CD8-positive, alpha-beta memory T cell (primary cell): ENCODE measurements at regions not wholly inside any gene's neighbourhood (a gene's known extent, or its start where the extent isn't known, plus 50 kb on each side); places are given as distances from the start of the nearest gene placed in this dataset.

Source experiments
- CTCF ChIA-PET: fragments of 350-600 bp; sonication (Branson Sonifier 250); formaldehyde crosslinking; loops from one replicate; lab custom pipeline; 2021; ENCODE audit warnings: antibody characterized with exemption; lab: Charles Lee
- POLR2A ChIA-PET: fragments of 350-600 bp; sonication (Branson Sonifier 250); formaldehyde crosslinking; loops from one replicate; lab custom pipeline; 2021; ENCODE audit warnings: antibody characterized with exemption; lab: Charles Lee
- DNase-seq, 5 donors: peaks; one replicate each; pipeline versions ENCODE4 v3.0.0 to v3.0.0-alpha.2; 2020 to 2022; ENCODE audit warnings: mixed read lengths in 1 of 5
- H3K27ac ChIP-seq: one replicate; pipeline ENCODE4 v1.7.0; 2013; ENCODE audit warnings: low read depth, mild to moderate bottlenecking, low read length, moderate library complexity
- H3K27me3 ChIP-seq: 2 replicates; pipeline ENCODE4 v1.7.0; 2013; ENCODE audit warnings: low read length, mild to moderate bottlenecking; ENCODE audit not compliant: insufficient read depth, poor library complexity, severe bottlenecking
- H3K36me3 ChIP-seq: 2 replicates; pipeline ENCODE4 v1.7.0; 2013; ENCODE audit warnings: mild to moderate bottlenecking, low read length, moderate library complexity; ENCODE audit not compliant: insufficient read depth
- H3K4me1 ChIP-seq: 2 replicates; pipeline ENCODE4 v1.7.0; 2013; ENCODE audit warnings: mild to moderate bottlenecking, low read length, moderate library complexity; ENCODE audit not compliant: insufficient read depth
- H3K4me3 ChIP-seq: 2 replicates; pipeline ENCODE4 v1.7.0; 2013; ENCODE audit warnings: mild to moderate bottlenecking, low read length
- H3K9me3 ChIP-seq: 2 replicates; pipeline ENCODE4 v1.7.0; 2013; ENCODE audit warnings: mild to moderate bottlenecking, low read length
- H3K27ac Mint-ChIP-seq, 8 donors: one replicate each; pipeline ENCODE4 v1.8.0; 2020 to 2021; ENCODE audit warnings: mixed read lengths in 8 of 8, mild to moderate bottlenecking in 6 of 8, inconsistent platforms in 3 of 8, moderate library complexity in 3 of 8
- H3K27me3 Mint-ChIP-seq, 2 donors: one replicate each; pipeline ENCODE4 v1.8.0; 2020 to 2021; ENCODE audit warnings: mixed read lengths in 2 of 2, mild to moderate bottlenecking in 1 of 2, moderate library complexity in 1 of 2
- H3K36me3 Mint-ChIP-seq, 3 donors: one replicate each; pipeline ENCODE4 v1.8.0; 2020 to 2021; ENCODE audit warnings: mixed read lengths in 3 of 3, inconsistent platforms in 1 of 3, mild to moderate bottlenecking in 1 of 3
- H3K4me1 Mint-ChIP-seq, 3 donors: one replicate each; pipeline ENCODE4 v1.8.0; 2020 to 2021; ENCODE audit warnings: mixed read lengths in 3 of 3, inconsistent platforms in 1 of 3, mild to moderate bottlenecking in 1 of 3
- H3K4me3 Mint-ChIP-seq, 7 donors: one replicate each; pipeline ENCODE4 v1.8.0; 2020 to 2021; ENCODE audit warnings: mixed read lengths in 7 of 7, mild to moderate bottlenecking in 6 of 7, moderate library complexity in 4 of 7, inconsistent platforms in 2 of 7
- H3K9me3 Mint-ChIP-seq, 5 donors: one replicate each; pipeline ENCODE4 v1.8.0; 2020 to 2022; ENCODE audit warnings: mixed read lengths in 5 of 5, mild to moderate bottlenecking in 3 of 5, moderate library complexity in 2 of 5, inconsistent platforms in 1 of 5

- Histone ChIP-seq H3K36me3 (no peaks in the 10 kb centered on the region), H3K27ac (no peak overlapping the region), H3K9me3 (no peaks in the 10 kb centered on the region), H3K27me3 (no peaks in the 10 kb centered on the region), H3K4me3 (no peak overlapping the region), H3K4me1 (no peaks in the 10 kb centered on the region)
- CTCF ChIA-PET, result no interaction called here
- Mint-ChIP-seq H3K9me3 (peaks cover 0 to 13% (median 1%) of the 10 kb centered on the region in 5 donors), H3K4me3 (no peak overlapping the region), H3K27me3 (peaks cover 22 to 39% of the 10 kb centered on the region in 2 donors), H3K4me1 (no peaks in the 10 kb centered on the region), H3K36me3 (peaks cover 0 to 5% (median 0%) of the 10 kb centered on the region in 3 donors), H3K27ac (no peak overlapping the region)
- POLR2A ChIA-PET, result no interaction called here
- no peak for DNase-seq
These were observed 78.5 kb upstream of the ZSWIM6 start for GRCh38 chr5:61253547-61253946.

GRCh38 chr5:61254969-61255555 is 77.0 kb upstream of the ZSWIM6 start:
- H3K27ac Mint-ChIP-seq, result no peak overlapping the region
- POLR2A ChIA-PET, result no interaction called here
- peaks cover 0 to 5% (median 1%) of the 10 kb centered on the region in 5 donors for H3K9me3 Mint-ChIP-seq
- CTCF ChIA-PET, result no interaction called here
- Histone ChIP-seq H3K4me3 (no peak overlapping the region), H3K9me3 (no peaks in the 10 kb centered on the region), H3K27me3 (no peaks in the 10 kb centered on the region), H3K36me3 (no peaks in the 10 kb centered on the region), H3K27ac (no peak overlapping the region), H3K4me1 (no peaks in the 10 kb centered on the region)
- H3K4me1 Mint-ChIP-seq, result no peaks in the 10 kb centered on the region
- H3K36me3 Mint-ChIP-seq, result no peaks in the 10 kb centered on the region
- H3K4me3 Mint-ChIP-seq, result no peak overlapping the region
- peaks cover 28 to 47% of the 10 kb centered on the region in 2 donors for H3K27me3 Mint-ChIP-seq
- no peak for DNase-seq

GRCh38 chr5:61256474-61256873 is 75.6 kb upstream of the ZSWIM6 start:
- no peak overlapping the region for H3K4me3 Mint-ChIP-seq
- POLR2A ChIA-PET, result no interaction called here
- Histone ChIP-seq H3K4me1 (no peaks in the 10 kb centered on the region), H3K27me3 (no peaks in the 10 kb centered on the region), H3K27ac (no peak overlapping the region), H3K36me3 (no peaks in the 10 kb centered on the region), H3K4me3 (no peak overlapping the region), H3K9me3 (no peaks in the 10 kb centered on the region)
- H3K9me3 Mint-ChIP-seq, result peaks cover 0 to 2% (median 0%) of the 10 kb centered on the region in 5 donors
- H3K27me3 Mint-ChIP-seq, result peaks cover 26 to 47% of the 10 kb centered on the region in 2 donors
- H3K4me1 Mint-ChIP-seq, result no peaks in the 10 kb centered on the region
- CTCF ChIA-PET, result no interaction called here
- DNase-seq, result no peak
- H3K36me3 Mint-ChIP-seq, result no peaks in the 10 kb centered on the region
- no peak overlapping the region for H3K27ac Mint-ChIP-seq

- H3K36me3 ChIP-seq, result no peaks in the 10 kb centered on the region
- ChIA-PET POLR2A (no interaction called here), CTCF (no interaction called here)
- H3K9me3 ChIP-seq, result no peaks in the 10 kb centered on the region
- Mint-ChIP-seq H3K27me3 (peaks cover 26 to 52% of the 10 kb centered on the region in 2 donors), H3K27ac (no peak overlapping the region), H3K4me3 (no peak overlapping the region), H3K9me3 (peaks cover 0 to 2% (median 0%) of the 10 kb centered on the region in 5 donors), H3K4me1 (no peaks in the 10 kb centered on the region), H3K36me3 (no peaks in the 10 kb centered on the region)
- no peaks in the 10 kb centered on the region for H3K27me3 ChIP-seq
- H3K27ac ChIP-seq, result no peak overlapping the region
- H3K4me3 ChIP-seq, result no peak overlapping the region
- no peak for DNase-seq
- no peaks in the 10 kb centered on the region for H3K4me1 ChIP-seq
These were observed 74.6 kb upstream of the ZSWIM6 start for GRCh38 chr5:61257421-61257820.

- no peaks in the 10 kb centered on the region for H3K27me3 ChIP-seq
- no peaks in the 10 kb centered on the region for H3K9me3 ChIP-seq
- H3K27ac Mint-ChIP-seq, result no peak overlapping the region
- DNase-seq, result no peak
- no peaks in the 10 kb centered on the region for H3K4me1 Mint-ChIP-seq
- H3K4me3 Mint-ChIP-seq, result no peak overlapping the region
- ChIA-PET POLR2A (no interaction called here), CTCF (no interaction called here)
- peaks cover 22 to 62% of the 10 kb centered on the region in 2 donors for H3K27me3 Mint-ChIP-seq
- H3K36me3 Mint-ChIP-seq, result no peaks in the 10 kb centered on the region
- H3K27ac ChIP-seq, result no peak overlapping the region
- no peak overlapping the region for H3K4me3 ChIP-seq
- no peaks in the 10 kb centered on the region for H3K36me3 ChIP-seq
- no peaks in the 10 kb centered on the region for H3K4me1 ChIP-seq
- peaks cover 0 to 2% (median 0%) of the 10 kb centered on the region in 5 donors for H3K9me3 Mint-ChIP-seq
These were observed 70.9 kb upstream of the ZSWIM6 start for GRCh38 chr5:61261136-61261535.

GRCh38 chr5:61262080-61262479 is 70.0 kb upstream of the ZSWIM6 start:
- Histone ChIP-seq H3K27ac (no peak overlapping the region), H3K4me1 (no peaks in the 10 kb centered on the region), H3K9me3 (no peaks in the 10 kb centered on the region), H3K36me3 (no peaks in the 10 kb centered on the region), H3K4me3 (no peak overlapping the region), H3K27me3 (no peaks in the 10 kb centered on the region)
- Mint-ChIP-seq H3K27me3 (peaks cover 13 to 57% of the 10 kb centered on the region in 2 donors), H3K36me3 (no peaks in the 10 kb centered on the region), H3K27ac (peak overlapping the region in 1 of 8 donors; percentile 54), H3K4me3 (no peak overlapping the region), H3K4me1 (no peaks in the 10 kb centered on the region), H3K9me3 (peaks cover 0 to 2% (median 0%) of the 10 kb centered on the region in 5 donors)
- ChIA-PET CTCF (no interaction called here), POLR2A (no interaction called here)
- no peak for DNase-seq

- CTCF ChIA-PET, result no interaction called here
- no peak for DNase-seq
- Mint-ChIP-seq H3K27ac (no peak overlapping the region), H3K4me3 (no peak overlapping the region), H3K4me1 (no peaks in the 10 kb centered on the region), H3K9me3 (peaks cover 0 to 1% (median 0%) of the 10 kb centered on the region in 5 donors), H3K27me3 (peaks cover 13 to 53% of the 10 kb centered on the region in 2 donors), H3K36me3 (no peaks in the 10 kb centered on the region)
- POLR2A ChIA-PET, result no interaction called here
- no peak overlapping the region for H3K4me3 ChIP-seq
- H3K27me3 ChIP-seq, result no peaks in the 10 kb centered on the region
- no peaks in the 10 kb centered on the region for H3K36me3 ChIP-seq
- H3K27ac ChIP-seq, result no peak overlapping the region
- H3K4me1 ChIP-seq, result no peaks in the 10 kb centered on the region
- H3K9me3 ChIP-seq, result no peaks in the 10 kb centered on the region
These were observed 69.0 kb upstream of the ZSWIM6 start for GRCh38 chr5:61263072-61263471.

GRCh38 chr5:61263561-61264272 is 68.3 kb upstream of the ZSWIM6 start:
- no peaks in the 10 kb centered on the region for H3K9me3 ChIP-seq
- DNase-seq, result no peak
- H3K4me3 ChIP-seq, result no peak overlapping the region
- Mint-ChIP-seq H3K4me3 (no peak overlapping the region), H3K9me3 (no peaks in the 10 kb centered on the region), H3K36me3 (no peaks in the 10 kb centered on the region), H3K27ac (no peak overlapping the region), H3K27me3 (peaks cover 13 to 51% of the 10 kb centered on the region in 2 donors), H3K4me1 (peaks cover 0 to under 1% (median 0%) of the 10 kb centered on the region in 3 donors)
- no peaks in the 10 kb centered on the region for H3K36me3 ChIP-seq
- no peaks in the 10 kb centered on the region for H3K4me1 ChIP-seq
- CTCF ChIA-PET, result no interaction called here
- POLR2A ChIA-PET, result no interaction called here
- H3K27ac ChIP-seq, result no peak overlapping the region
- H3K27me3 ChIP-seq, result no peaks in the 10 kb centered on the region
